ENCODE measurements at regions not wholly inside any gene's neighbourhood (a gene's known extent, or its start where the extent isn't known, plus 50 kb on each side); places are given as distances from the start of the nearest gene placed in this dataset.

DNA sequence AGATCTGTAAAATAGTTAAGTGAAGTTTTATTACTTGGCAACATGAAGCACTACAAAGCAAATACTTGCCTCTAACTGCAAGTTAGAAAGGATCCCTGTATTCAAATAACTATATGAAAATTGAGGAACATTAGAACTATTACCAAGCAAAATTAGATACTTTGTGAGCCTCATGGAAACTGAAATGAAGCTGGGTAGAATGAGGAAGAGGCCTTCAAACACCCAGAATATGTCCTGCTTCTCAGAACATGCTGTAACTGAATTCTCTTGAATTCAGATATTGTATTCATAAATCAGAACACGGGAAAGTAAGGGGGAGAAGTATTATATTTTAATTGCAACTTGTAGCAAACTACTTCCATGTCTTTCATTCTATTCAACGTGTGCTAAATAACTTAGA is 947.9 kb downstream of the PCDH17 start:
- ATAC-seq (ENCODE audit: low FRiP score) (no peak), DNase-seq (ENCODE audit: low spot score) (no peak)
- no peak for TF ChIP-seq CTCF (IDR thresholded peaks at IDR 0.05)

GRCh38 chr13:58583966-58584365 is 952.4 kb downstream of the PCDH17 start:
- no peak for DNase-seq (ENCODE audit: low spot score)
- ATAC-seq (ENCODE audit: low FRiP score), result no peak
- TF ChIP-seq CTCF (IDR thresholded peaks at IDR 0.05), result no peak

DNA sequence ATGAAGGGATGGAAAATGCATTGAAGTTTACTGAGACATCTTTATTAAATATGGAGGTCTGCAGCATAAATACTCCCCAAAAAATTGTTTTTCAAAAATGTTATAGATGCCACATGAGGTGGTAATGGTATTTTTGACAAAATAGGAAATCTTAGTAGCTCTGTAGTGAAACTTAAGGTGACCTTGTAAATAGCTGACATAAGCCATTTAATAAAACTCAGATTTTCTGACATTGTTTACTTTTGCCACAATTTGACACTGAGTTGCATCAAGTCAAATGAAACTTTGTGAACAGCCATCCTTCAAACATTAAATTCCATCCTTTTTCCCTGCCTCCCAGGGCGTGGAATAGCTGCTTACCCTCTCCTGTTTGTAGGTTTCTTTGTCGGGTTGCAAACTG is 953.1 kb downstream of the PCDH17 start:
- TF ChIP-seq CTCF (IDR thresholded peaks at IDR 0.05), result no peak
- DNase-seq (ENCODE audit: low spot score), result no peak
- ATAC-seq (ENCODE audit: low FRiP score), result no peak

DNA sequence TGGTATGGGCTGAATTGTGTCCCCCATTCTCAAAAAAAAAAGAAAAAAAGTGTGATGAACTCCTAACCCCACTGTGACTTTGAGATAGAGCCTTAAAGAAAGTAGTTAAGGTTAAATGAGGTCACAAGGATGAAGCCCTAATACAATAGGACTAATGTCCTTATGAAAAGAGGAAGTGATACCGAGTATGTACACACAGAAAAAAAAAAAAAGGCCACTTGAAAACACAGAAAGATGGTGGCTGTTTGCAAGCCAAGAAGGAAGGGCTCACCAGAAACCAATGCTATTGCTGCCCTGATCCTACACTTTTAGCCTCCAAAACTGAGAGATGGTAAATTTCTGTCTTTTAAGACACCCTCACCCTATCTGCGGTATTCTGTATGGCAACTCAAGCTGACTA is 955.6 kb downstream of the PCDH17 start:
- no peak for DNase-seq (ENCODE audit: low spot score)
- no peak for ATAC-seq (ENCODE audit: low FRiP score)

DNA sequence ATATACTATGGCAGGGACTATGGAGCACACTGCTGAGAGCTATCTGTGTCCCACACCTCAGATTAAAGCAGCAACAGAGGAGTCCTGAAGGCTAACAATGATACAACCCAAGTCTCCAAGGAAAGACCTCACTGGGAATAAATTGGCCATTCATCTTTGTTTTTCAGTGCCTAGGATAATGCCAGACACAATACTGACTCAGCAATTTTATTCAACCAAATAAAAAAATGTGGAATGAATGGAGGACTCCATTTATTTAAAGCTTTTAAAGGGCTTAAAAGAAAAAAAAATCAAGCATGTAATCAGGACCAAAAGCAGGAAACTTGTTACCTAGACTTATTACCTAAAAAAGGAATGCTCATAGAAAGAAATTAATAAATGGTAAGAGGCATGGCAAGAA is 960.5 kb downstream of the PCDH17 start:
- DNase-seq (ENCODE audit: low spot score) (no peak), ATAC-seq (ENCODE audit: low FRiP score) (no peak)
- no peak for TF ChIP-seq CTCF (IDR thresholded peaks at IDR 0.05)

More for the DNA sequence above, 955.6 kb downstream of the PCDH17 start:
- no peak for TF ChIP-seq CTCF (IDR thresholded peaks at IDR 0.05)

- TF ChIP-seq CTCF (IDR thresholded peaks at IDR 0.05), result no peak
- DNase-seq (ENCODE audit: low spot score), result no peak
- no peak for ATAC-seq (ENCODE audit: low FRiP score)
Observed at GRCh38 chr13:58592786-58593185, 961.2 kb downstream of the PCDH17 start.

GRCh38 chr13:58594747-58595600 is 963.4 kb downstream of the PCDH17 start:
- TF ChIP-seq CTCF (IDR thresholded peaks at IDR 0.05), result no peak

More at GRCh38 chr13:58594747-58595600, 963.4 kb downstream of the PCDH17 start:
- ATAC-seq (ENCODE audit: low FRiP score) (peak; percentile 62), DNase-seq (ENCODE audit: low spot score) (no peak)
